AG04450 (cell line): ENCODE measurements at regions not wholly inside any gene's neighbourhood (a gene's known extent, or its start where the extent isn't known, plus 50 kb on each side); places are given as distances from the start of the nearest gene placed in this dataset.

Source experiments
- CTCF ChIA-PET: fragments of 300-600, 350-600 bp; formaldehyde crosslinking; extraction: SDS; loops from one replicate; lab custom pipeline; 2022; ENCODE audit warnings: antibody characterized with exemption, inconsistent platforms; lab: Charles Lee
- POLR2A ChIA-PET: fragments of 350-600 bp; formaldehyde crosslinking; extraction: SDS; loops from one replicate; lab custom pipeline; 2021; ENCODE audit warnings: antibody characterized with exemption, inconsistent platforms; lab: Yijun Ruan, JAX
- DNase-seq: peaks from one replicate; pipeline ENCODE4 v3.0.0-alpha.2; 2011; ENCODE audit warnings: low read depth, low spot score
- H3K27ac ChIP-seq: one replicate; pipeline ENCODE4 v1.5.1; 2012; ENCODE audit warnings: low read depth, low read length, control low read depth
- H3K27me3 ChIP-seq: one replicate; pipeline ENCODE4 v1.6.0; 2012; ENCODE audit warnings: low read length; ENCODE audit not compliant: control insufficient read depth, insufficient read depth
- H3K4me3 ChIP-seq: 2 replicates; pipeline ENCODE4 v1.5.1; 2011; ENCODE audit warnings: mild to moderate bottlenecking, low read depth, low read length, control low read depth
- H3K9me3 ChIP-seq: 2 replicates; pipeline ENCODE4 v1.5.1; 2012; ENCODE audit warnings: low read length; ENCODE audit not compliant: control insufficient read depth, insufficient read depth
- TF ChIP-seq, protein P1 (sequence below): IDR thresholded peaks from 2 replicates; pipeline ENCODE4 v1.5.1; 2011; ENCODE audit warnings: low read depth, low read length, control low read depth, inconsistent platforms

DNA sequence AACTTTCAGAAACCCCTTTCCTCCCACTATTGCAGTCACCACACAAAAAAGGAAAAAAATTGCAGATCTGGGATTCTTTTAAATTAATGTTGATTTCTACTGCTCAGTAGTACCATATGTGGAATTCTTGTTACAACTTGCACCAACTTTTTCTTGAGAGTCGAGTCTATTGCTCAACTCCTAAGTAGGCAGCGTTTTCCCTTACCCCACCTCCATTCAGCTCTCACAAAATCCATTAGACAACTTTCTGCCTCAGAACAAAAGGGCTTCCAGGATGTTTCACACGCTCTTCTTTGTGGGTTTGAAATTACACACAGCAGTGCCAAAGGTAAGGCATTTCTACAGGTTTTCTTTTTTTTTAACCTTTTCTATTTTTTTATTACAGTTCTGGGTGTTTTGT, 179.5 kb downstream of the ANXA2 start:
- Histone ChIP-seq H3K27ac (no peak overlapping the region), H3K27me3 (no peaks in the 10 kb centered on the region), H3K4me3 (no peak overlapping the region), H3K9me3 (no peaks in the 10 kb centered on the region)
- TF ChIP-seq, protein P1, sequence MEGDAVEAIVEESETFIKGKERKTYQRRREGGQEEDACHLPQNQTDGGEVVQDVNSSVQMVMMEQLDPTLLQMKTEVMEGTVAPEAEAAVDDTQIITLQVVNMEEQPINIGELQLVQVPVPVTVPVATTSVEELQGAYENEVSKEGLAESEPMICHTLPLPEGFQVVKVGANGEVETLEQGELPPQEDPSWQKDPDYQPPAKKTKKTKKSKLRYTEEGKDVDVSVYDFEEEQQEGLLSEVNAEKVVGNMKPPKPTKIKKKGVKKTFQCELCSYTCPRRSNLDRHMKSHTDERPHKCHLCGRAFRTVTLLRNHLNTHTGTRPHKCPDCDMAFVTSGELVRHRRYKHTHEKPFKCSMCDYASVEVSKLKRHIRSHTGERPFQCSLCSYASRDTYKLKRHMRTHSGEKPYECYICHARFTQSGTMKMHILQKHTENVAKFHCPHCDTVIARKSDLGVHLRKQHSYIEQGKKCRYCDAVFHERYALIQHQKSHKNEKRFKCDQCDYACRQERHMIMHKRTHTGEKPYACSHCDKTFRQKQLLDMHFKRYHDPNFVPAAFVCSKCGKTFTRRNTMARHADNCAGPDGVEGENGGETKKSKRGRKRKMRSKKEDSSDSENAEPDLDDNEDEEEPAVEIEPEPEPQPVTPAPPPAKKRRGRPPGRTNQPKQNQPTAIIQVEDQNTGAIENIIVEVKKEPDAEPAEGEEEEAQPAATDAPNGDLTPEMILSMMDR: no peak
- POLR2A ChIA-PET: no interaction called here
- CTCF ChIA-PET: no interaction called here
- DNase-seq: no peak

DNA sequence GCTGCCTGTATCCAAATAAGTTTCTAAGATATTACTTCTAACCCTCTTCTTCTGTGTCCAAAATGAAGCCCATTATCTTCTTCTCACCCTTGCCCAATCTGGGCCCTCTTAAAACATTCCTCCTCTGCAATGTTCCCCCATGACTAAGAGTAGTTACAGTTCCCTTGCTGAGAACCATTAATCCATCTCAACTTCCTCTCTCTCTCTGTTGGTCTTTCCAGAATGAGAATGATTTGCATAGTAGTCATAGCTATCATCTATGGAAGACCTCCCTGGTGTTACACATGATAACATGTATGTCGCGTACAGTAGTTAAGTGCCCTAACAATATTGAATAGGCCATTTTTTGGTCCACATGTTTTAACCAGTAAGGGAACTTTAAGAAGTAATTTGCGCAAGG, 177.9 kb downstream of the ANXA2 start:
- Histone ChIP-seq H3K4me3 (no peak overlapping the region), H3K27me3 (no peaks in the 10 kb centered on the region), H3K27ac (no peak overlapping the region), H3K9me3 (no peaks in the 10 kb centered on the region)
- TF ChIP-seq, protein P1: no peak
- no peak for DNase-seq
- ChIA-PET CTCF (no interaction called here), POLR2A (no interaction called here)

DNA sequence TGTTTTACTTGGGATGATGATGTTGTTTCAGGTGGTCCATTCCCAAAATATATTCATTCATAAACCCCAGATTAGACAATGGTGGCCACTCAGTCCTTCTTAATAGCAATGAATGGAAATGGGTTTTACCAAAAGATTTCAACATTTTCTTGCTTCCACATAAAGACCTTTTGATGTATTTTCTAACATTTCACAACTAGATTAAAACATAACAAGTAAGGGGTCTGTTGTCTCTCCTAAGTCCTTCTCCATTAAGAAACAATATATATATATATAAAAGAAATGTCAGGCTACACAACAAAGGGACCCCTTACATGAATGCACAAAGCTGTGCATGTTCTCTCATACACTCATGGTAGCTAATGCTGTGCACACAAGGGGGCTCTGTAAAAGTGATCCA, 176.4 kb downstream of the ANXA2 start:
- TF ChIP-seq, protein P1: no peak
- no peak for DNase-seq
- no peak overlapping the region for H3K27ac ChIP-seq
- no peaks in the 10 kb centered on the region for H3K9me3 ChIP-seq
- ChIA-PET CTCF (interaction anchor here (0.7 kb wide), 1 partner anchor 99 kb away, joined by 4 read pairs; no protein-coding TSS in a partner anchor), POLR2A (no interaction called here)
- no peak overlapping the region for H3K4me3 ChIP-seq
- no peaks in the 10 kb centered on the region for H3K27me3 ChIP-seq

DNA sequence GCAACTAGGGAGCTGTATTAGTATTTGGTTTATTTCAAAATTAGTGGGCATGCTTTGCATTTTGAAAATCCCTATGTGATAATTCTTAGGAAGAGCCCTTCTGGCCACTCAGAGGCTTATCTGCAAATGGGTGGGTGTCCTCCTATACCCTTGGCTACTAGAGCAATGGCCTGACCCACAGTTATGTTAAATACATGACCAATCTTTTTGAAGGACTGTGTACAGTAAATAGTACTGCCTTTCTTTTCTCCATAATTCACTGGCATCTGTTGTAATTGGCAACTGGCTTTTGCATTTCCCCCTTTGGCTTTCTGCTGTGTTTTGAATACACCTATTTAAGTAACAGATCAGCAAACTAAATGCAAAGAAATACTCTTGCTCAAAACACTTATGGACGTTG, 175.4 kb downstream of the ANXA2 start:
- H3K27ac ChIP-seq: no peak overlapping the region
- DNase-seq: no peak
- ChIA-PET CTCF (interaction anchor here (1.5 kb wide), 1 partner anchor 42 kb away, joined by 5 read pairs; no protein-coding TSS in a partner anchor), POLR2A (no interaction called here)
- H3K4me3 ChIP-seq: no peak overlapping the region
- H3K27me3 ChIP-seq: no peaks in the 10 kb centered on the region
- TF ChIP-seq, protein P1: no peak
- H3K9me3 ChIP-seq: no peaks in the 10 kb centered on the region

DNA sequence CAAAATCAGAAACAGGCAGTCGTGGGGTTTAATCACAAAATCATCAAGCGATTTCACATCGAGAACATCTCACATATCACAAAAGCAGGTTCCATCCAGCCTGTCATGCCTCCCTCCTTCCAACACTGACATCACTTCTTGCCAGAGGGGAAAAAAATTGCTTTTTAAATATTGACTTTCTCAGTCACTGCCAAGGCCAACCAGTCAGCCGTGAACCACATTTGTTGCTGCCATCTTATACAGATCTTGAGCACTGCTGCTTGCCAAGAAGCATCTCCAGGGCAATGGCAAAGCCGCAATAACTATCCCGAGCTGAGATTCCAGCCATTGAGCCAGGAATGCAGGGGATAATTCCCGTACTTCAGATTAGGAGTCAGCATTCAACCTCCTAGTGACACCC, 174.6 kb downstream of the ANXA2 start:
- H3K9me3 ChIP-seq: no peaks in the 10 kb centered on the region
- no peak overlapping the region for H3K27ac ChIP-seq
- H3K27me3 ChIP-seq: peaks cover 5% of the 10 kb centered on the region
- CTCF ChIA-PET: interaction anchor here (1.5 kb wide), 1 partner anchor 43 kb away, joined by 5 read pairs; no protein-coding TSS in a partner anchor
- POLR2A ChIA-PET: no interaction called here
- H3K4me3 ChIP-seq: no peak overlapping the region
- TF ChIP-seq, protein P1: no peak
- no peak for DNase-seq
